SK-N-MC (cell line): ENCODE measurements at regions not wholly inside any gene's neighbourhood (a gene's known extent, or its start where the extent isn't known, plus 50 kb on each side); places are given as distances from the start of the nearest gene placed in this dataset.
"Not testable (repeated sequence)": the region's sequence is repeated elsewhere in the genome, so short reads cannot be mapped to it uniquely, and the experiment has no call there.

Experiments used
- DNase-seq: peaks from one replicate; pipeline ENCODE4 v3.0.0-alpha.2; 2011; ENCODE audit warnings: low read depth, low spot score
- H3K27ac ChIP-seq: fragments of 200-600 bp; sonication (generic); 2 replicates; pipeline ENCODE4 v1.5.1; 2016; ENCODE audit warnings: mixed run types
- H3K36me3 ChIP-seq: fragments of 200-600 bp; sonication (generic); 2 replicates; pipeline ENCODE4 v1.6.1; 2017; ENCODE audit warnings: antibody characterized with exemption, low read length, mixed read lengths; ENCODE audit not compliant: insufficient read depth
- H3K4me3 ChIP-seq: fragments of 200-600 bp; sonication (generic); 2 replicates; pipeline ENCODE4 v1.5.1; 2016
- H3K9ac ChIP-seq: fragments of 200-600 bp; sonication (generic); 2 replicates; pipeline ENCODE4 v1.8.0; 2017; ENCODE audit warnings: mixed run types, mixed read lengths; ENCODE audit not compliant: insufficient read length
- H3K9me3 ChIP-seq: fragments of 200-600 bp; sonication (generic); 2 replicates; pipeline ENCODE4 v1.6.1; 2017; ENCODE audit warnings: low read depth, mild to moderate bottlenecking, antibody characterized with exemption, low read length, moderate library complexity, mixed read lengths
- EZH2 ChIP-seq: fragments of 200-600 bp; sonication (generic); IDR thresholded peaks from one replicate; pipeline ENCODE4 v1.6.1; 2017; ENCODE audit warnings: antibody characterized with exemption
- FOXP2 ChIP-seq: optimal IDR thresholded peaks from 2 replicates; pipeline ENCODE3; 2011; ENCODE audit warnings: mild to moderate bottlenecking, moderate library complexity; ENCODE audit not compliant: insufficient read depth; ENCODE audit errors: extremely low read length, control extremely low read depth
- POLR2AphosphoS5 ChIP-seq: IDR thresholded peaks from 2 replicates; pipeline ENCODE4 v1.6.1; 2012; ENCODE audit warnings: mild to moderate bottlenecking, low read depth, low read length, borderline replicate concordance

DNA sequence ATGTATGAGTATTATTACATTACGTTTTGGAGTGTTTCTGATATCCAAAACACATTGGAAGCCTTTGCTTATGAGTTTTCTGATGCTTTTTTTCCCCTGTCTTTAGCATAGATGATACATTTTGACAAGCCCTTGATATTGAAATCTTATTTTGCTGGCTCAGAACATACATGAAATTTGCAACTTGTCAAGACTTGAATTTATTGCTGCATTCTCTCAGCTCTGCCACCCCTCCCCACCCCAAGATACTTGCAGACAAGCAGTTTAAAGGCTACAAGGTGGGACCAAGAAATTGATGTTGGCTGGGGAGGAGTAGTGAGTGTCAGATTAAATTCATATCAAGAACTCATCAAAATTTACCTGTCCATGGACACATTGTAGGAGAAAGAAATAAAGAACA lies 160.2 kb downstream of the GJA1 start:
- no peaks in the 10 kb centered on the region for H3K9me3 ChIP-seq
- H3K27ac ChIP-seq: no peak overlapping the region
- H3K9ac ChIP-seq: no peak overlapping the region
- no peak overlapping the region for H3K4me3 ChIP-seq
- TF ChIP-seq FOXP2 (no peak), POLR2AphosphoS5 (no peak), EZH2 (no peak)
- DNase-seq: no peak
- H3K36me3 ChIP-seq: no peaks in the 10 kb centered on the region

DNA sequence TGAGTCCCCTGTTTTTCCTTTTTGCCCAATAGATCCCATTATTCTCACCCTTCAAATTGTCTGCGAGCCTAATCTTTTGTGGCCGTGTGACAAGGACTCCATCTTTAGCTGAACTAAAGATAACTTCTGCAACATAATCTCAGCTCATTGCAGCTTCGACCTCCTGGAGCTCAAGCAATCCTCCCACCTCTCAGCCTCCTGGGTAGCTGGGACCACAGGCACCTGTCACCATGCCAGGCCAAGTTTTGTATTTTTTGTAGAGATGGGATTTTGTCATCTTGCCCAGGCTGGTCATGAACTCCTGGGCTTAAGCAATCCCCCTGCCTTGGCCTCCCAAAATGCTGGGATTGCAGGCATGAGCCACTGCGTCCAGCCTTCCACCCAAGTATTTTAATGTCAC lies 161.0 kb downstream of the GJA1 start:
- Histone ChIP-seq H3K27ac (no peak overlapping the region), H3K4me3 (no peak overlapping the region), H3K9me3 (no peaks in the 10 kb centered on the region), H3K9ac (no peak overlapping the region), H3K36me3 (no peaks in the 10 kb centered on the region)
- TF ChIP-seq POLR2AphosphoS5 (no peak), FOXP2 (no peak), EZH2 (no peak)
- DNase-seq: no peak

DNA sequence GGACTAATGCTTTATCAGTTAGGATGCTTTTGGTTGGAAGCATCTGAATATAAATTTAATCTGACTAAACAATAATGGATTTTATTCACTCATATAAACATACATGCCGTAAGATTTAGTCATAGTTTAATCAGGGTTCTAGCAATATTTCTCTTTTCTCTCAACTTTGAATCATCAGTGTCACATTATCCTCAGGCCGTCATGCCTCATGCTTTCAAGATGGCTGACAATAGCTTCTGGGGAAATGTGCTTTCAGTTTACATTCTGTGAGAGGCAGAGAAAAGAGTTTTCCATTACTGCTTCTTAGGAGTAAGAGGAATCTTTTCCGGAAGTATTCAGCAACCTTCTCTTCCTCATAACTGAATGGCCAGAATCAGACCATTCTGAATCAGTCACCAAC lies 162.2 kb downstream of the GJA1 start:
- no peak for DNase-seq
- H3K9me3 ChIP-seq: no peaks in the 10 kb centered on the region
- TF ChIP-seq FOXP2 (no peak), EZH2 (no peak), POLR2AphosphoS5 (no peak)
- no peak overlapping the region for H3K9ac ChIP-seq
- H3K4me3 ChIP-seq: no peak overlapping the region
- no peak overlapping the region for H3K27ac ChIP-seq
- no peaks in the 10 kb centered on the region for H3K36me3 ChIP-seq

DNA sequence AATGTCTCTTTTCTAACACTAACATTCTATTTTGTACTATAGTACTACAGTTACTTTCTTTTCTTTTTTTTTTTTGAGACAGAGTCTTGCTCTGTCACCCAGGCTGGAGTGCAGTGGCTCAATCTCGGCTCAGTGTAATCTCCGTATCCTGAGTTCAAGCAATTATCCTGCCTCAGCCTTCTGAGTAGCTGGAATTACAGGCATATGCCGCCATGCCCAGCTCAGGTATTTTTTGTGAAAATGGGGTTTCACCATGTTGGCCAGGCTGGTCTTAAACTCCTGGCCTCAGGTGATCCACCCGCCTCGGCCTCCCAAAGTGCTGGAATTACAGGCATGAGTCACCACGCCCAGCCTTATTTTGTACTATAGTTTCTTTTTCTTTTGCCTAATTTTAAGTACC lies 163.9 kb downstream of the GJA1 start:
- not testable (repeated sequence) for H3K27ac ChIP-seq, H3K9ac ChIP-seq, H3K36me3 ChIP-seq, H3K4me3 ChIP-seq, H3K9me3 ChIP-seq, DNase-seq

DNA sequence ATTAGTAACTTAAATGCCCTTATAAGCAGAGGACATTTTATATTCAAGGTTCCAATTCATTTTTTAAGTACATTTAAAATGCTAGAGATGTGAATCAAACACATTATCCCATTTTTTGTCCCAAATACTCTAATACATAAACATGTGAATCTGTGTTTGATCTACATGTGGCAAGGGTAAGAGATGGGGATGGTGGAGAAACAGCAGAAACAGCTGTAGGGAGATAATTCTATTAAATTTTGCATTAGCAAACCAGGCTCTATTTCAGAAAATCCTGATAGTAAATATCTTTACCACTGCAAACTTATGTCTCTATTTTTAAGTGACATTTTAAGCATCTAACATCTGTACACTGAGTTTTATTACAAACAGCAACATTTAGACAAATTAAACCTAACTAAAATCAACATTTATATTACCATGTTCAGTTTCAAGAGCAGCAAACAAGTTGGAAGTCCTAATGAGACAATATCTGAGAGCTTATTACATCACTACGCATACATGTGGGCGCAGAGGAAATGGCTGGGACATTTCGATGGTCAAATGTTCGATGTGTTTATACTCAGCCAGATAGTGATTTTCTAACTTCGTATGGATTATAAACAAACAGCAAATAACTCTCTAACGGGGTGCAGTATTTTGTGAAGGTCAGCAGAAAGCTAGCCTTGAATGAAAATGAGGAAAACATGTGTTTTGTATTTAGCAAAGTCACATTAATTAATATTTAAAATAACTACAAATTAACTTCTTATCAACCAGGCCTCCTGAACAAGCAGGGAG lies 165.1 kb downstream of the GJA1 start:
- TF ChIP-seq EZH2 (no peak), POLR2AphosphoS5 (no peak), FOXP2 (no peak)
- no peaks in the 10 kb centered on the region for H3K9me3 ChIP-seq
- no peak for DNase-seq

DNA sequence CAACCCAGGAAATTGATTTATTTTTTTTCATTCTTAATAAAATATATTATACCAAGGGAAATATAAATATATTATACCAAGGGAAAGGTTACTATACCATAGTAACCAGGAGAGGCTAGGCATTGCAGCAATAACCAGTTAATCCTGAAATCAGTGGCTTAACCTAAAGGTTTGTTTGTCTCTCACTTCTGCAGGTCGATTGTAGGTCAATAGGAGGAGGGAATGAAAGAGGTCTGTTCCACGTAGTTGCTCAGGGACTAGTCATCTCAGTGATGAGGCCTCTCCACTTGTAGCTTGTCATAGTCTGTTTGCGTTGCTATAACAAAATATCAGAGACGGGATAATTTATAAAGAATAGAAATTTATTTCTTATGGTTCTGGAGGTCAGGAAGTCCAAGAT lies 168.0 kb downstream of the GJA1 start:
- TF ChIP-seq EZH2: no peak
- no peak for TF ChIP-seq FOXP2
- no peak for TF ChIP-seq POLR2AphosphoS5
- no peaks in the 10 kb centered on the region for H3K9me3 ChIP-seq
- no peak overlapping the region for H3K4me3 ChIP-seq
- no peak overlapping the region for H3K9ac ChIP-seq
- no peak overlapping the region for H3K27ac ChIP-seq
- no peak for DNase-seq
- H3K36me3 ChIP-seq: no peaks in the 10 kb centered on the region

More for the DNA sequence above, 165.1 kb downstream of the GJA1 start:
- no peak overlapping the region for H3K27ac ChIP-seq
- H3K4me3 ChIP-seq: no peak overlapping the region
- H3K36me3 ChIP-seq: no peaks in the 10 kb centered on the region
- H3K9ac ChIP-seq: no peak overlapping the region

DNA sequence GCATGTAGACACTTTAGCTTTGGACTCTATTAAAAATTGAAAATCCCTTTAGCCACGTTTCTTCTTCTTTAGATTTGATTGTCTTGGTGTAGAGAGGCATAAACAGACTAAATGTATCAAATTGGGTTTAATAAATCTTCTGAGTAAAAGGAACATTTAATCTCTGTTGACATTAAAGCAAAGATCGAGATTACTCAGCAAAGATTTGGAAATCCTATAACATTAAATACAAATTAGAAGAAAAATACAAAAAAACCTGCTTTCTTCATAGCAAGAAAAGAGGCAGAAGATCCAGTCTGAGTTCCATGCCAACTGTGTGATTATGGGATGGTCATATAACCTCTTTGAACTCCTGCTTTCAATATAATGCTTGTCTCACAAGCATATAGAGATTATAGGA lies 172.3 kb downstream of the GJA1 start:
- H3K9ac ChIP-seq: no peak overlapping the region
- no peaks in the 10 kb centered on the region for H3K9me3 ChIP-seq
- no peak for TF ChIP-seq EZH2
- TF ChIP-seq POLR2AphosphoS5: no peak
- TF ChIP-seq FOXP2: no peak
- no peak overlapping the region for H3K27ac ChIP-seq
- no peak for DNase-seq
- no peak overlapping the region for H3K4me3 ChIP-seq
- H3K36me3 ChIP-seq: no peaks in the 10 kb centered on the region

DNA sequence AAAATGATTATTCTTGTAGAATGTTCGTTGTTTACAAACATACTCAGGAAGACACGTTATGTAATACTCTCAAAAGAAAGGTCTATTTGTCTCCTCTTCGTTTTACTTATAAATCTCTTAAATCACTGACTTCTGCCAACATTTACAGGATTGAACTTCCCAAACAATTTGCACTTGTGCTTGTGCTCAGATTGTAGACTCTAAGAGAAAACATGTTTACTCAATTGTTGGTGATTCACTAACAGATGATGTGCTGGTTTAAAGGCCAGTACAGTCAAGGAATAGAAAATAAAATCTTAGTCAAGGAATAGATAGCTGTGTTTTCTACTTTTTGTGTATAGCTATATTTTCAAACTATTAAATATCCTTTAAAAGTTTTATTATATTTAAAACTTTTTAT lies 172.8 kb downstream of the GJA1 start:
- Histone ChIP-seq H3K4me3 (no peak overlapping the region), H3K9me3 (no peaks in the 10 kb centered on the region), H3K9ac (no peak overlapping the region), H3K36me3 (no peaks in the 10 kb centered on the region), H3K27ac (no peak overlapping the region)
- DNase-seq: no peak
- no peak for TF ChIP-seq EZH2

DNA sequence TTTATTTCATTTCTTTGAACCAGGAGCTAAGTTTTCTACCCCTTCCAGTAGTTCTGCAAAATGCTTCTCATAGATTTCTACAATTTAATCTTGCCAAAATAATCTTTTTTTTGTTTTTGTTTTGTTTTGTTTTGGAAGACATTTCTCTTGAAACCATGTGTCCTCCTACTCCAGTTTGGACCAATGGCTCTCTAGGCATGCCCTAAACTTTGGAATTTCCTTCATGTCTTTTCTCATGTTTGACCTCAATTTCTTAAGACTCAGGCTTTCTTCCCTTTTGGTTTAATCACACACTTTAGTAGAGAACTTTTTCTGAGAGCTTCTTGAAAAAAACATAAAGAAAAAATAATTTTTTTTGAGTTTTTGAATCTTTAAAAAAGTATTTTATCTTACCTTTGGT lies 173.8 kb downstream of the GJA1 start:
- H3K27ac ChIP-seq: no peak overlapping the region
- no peak for TF ChIP-seq FOXP2
- no peak for TF ChIP-seq EZH2
- TF ChIP-seq POLR2AphosphoS5: no peak
- DNase-seq: no peak
- H3K4me3 ChIP-seq: no peak overlapping the region
- H3K9me3 ChIP-seq: no peaks in the 10 kb centered on the region
- no peaks in the 10 kb centered on the region for H3K36me3 ChIP-seq
- H3K9ac ChIP-seq: no peak overlapping the region
